ENCODE measurements at regions not wholly inside any gene's neighbourhood (a gene's known extent, or its start where the extent isn't known, plus 50 kb on each side); places are given as distances from the start of the nearest gene placed in this dataset.

DNA sequence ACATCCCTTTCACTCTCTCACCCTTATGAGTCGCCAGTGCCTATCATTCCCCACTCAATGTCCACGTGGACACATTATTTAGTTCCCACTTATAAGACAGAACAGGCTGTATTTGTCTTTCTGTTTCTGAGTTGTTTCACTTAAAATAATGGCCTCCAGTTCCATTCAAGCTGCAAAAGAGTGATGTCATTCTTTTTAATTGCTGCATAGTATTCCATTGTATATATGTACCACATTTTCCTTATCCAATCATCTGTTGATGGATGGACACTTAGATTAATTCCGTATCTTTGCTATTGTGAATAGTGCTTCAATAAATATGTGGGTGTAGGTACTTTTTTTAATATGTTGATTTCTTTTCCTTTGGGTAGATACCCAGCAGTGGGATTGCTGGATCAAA is 79.1 kb downstream of the ZNF365 start:
- no peak overlapping the region for H3K4me3 ChIP-seq (replicated peaks; ENCODE audit: low read depth, low read length)
- DNase-seq (ENCODE audit: low read depth): no peak
- TF ChIP-seq, protein P1, sequence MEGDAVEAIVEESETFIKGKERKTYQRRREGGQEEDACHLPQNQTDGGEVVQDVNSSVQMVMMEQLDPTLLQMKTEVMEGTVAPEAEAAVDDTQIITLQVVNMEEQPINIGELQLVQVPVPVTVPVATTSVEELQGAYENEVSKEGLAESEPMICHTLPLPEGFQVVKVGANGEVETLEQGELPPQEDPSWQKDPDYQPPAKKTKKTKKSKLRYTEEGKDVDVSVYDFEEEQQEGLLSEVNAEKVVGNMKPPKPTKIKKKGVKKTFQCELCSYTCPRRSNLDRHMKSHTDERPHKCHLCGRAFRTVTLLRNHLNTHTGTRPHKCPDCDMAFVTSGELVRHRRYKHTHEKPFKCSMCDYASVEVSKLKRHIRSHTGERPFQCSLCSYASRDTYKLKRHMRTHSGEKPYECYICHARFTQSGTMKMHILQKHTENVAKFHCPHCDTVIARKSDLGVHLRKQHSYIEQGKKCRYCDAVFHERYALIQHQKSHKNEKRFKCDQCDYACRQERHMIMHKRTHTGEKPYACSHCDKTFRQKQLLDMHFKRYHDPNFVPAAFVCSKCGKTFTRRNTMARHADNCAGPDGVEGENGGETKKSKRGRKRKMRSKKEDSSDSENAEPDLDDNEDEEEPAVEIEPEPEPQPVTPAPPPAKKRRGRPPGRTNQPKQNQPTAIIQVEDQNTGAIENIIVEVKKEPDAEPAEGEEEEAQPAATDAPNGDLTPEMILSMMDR (IDR thresholded peaks at IDR 0.05; ENCODE audit: low read length, missing control alignments): no peak

DNA sequence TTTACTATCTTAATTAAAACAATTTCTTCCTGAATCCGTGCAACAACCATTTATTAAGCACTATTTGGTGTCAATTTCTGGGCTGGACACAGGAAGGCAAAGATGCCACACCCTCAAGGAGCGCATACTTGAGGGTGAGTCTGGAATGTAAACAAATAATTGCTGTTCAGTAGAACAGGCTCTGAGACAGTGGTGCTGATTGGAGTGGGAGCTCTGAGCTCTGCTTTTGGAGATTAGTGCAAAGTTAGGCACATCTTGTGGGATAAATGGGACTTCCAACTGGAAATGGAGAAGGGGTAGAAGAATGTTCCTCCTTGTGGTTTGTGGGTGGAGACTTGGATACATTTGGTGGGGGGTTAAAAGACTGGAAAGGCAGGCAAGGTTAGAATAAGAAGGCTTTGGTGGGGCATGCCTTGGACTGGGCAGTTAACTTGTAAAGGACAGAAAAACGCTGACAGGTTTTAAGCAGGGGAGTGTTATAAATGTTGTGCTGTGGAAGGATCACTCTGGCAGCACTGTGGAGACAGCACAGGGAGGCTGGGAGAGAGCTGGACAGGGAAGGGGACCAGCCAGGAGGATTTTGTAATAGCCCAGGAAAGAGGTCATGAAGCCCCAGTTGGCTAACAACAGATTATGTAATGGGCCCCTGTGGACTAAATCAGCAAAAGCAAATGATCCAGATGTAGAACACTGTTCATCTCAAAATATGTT is 80.7 kb downstream of the ZNF365 start:
- peak; percentile 62 for DNase-seq (ENCODE audit: low read depth)
- TF ChIP-seq, protein P1 (IDR thresholded peaks at IDR 0.05; ENCODE audit: low read length, missing control alignments): no peak
- no peak overlapping the region for H3K4me3 ChIP-seq (replicated peaks; ENCODE audit: low read depth, low read length)

DNA sequence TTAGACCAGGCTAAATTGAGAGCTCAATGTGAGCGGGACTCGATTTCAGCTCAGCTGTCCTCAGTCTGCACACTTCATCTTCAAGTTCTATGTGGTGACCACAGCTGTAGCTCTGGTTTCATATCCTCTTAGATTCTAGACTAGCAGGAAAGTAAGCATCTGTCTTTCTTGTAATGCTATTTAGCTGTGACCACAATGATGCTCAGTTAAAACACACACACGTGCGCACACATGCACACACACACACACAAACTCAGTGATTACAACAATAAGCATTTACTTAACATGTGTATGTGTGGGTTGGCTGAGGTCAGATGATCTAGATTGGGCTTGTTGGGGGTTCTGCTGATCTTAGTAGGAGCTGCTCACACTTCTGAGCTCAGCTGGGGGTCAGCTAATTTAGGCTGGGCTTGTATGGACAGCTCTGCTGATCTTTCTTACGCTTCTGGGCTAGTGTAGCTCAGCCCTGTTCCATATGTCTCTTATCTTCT is 82.5 kb downstream of the ZNF365 start:
- DNase-seq (ENCODE audit: low read depth): no peak
- no peak overlapping the region for H3K4me3 ChIP-seq (replicated peaks; ENCODE audit: low read depth, low read length)
- TF ChIP-seq, protein P1 (IDR thresholded peaks at IDR 0.05; ENCODE audit: low read length, missing control alignments): no peak

DNA sequence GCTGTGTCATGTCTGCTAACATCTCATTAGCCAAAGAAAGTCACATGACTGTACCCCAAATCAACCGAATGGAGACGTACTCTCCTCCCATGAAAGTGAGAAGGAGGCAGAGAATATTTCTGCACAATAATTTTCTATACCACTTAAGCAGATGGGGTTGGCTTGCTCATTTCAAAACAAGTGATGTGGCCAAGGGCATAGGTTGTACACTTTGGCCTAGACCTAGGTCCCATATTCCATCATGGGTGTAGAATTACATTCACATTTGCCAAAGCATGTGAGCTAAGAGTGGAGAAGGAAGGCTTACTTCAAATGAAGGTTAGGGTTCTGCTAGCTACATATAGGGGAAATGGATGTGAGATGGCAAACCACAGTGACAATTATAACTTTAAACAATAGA is 83.0 kb downstream of the ZNF365 start:
- no peak overlapping the region for H3K4me3 ChIP-seq (replicated peaks; ENCODE audit: low read depth, low read length)
- TF ChIP-seq, protein P1 (IDR thresholded peaks at IDR 0.05; ENCODE audit: low read length, missing control alignments): no peak
- DNase-seq (ENCODE audit: low read depth): no peak

DNA sequence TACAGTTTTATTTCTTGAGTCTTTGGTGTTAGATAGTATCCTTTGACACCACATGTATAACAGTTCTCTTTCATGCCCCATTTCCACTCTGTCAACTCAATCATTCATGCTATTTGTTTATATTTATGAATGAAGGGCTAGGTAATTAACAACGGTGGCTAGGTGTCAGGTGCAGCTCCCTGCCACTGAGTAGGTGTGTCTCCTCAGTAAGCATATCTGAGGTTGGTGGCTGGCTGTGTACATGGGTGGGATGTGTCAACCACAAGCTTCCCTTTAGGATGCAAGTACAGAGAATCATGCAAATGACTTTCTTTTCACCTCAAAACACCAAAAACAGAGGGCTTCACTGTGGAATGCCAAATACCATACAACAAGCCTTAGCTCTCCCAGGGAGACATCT is 83.4 kb downstream of the ZNF365 start:
- TF ChIP-seq, protein P1 (IDR thresholded peaks at IDR 0.05; ENCODE audit: low read length, missing control alignments): no peak
- no peak for DNase-seq (ENCODE audit: low read depth)
- H3K4me3 ChIP-seq (replicated peaks; ENCODE audit: low read depth, low read length): no peak overlapping the region

DNA sequence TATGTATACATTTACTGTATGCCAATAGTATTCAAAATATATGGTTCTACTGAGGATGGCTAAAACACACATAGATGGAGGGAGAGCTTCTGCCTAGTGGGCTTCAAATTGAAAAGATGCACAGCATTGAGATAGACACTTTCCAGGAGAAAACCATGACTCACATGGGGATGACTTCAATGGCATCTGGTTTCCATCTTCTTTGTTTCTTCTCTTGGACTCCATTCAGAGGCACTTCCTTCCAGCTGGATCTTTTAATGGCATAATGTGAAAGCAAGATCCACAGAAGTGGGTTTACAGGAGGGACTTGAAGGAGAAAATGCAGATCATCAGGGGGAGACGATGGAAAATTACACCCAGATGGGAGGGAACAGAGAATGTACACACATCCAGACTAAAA is 84.9 kb downstream of the ZNF365 start:
- DNase-seq (ENCODE audit: low read depth): peak; percentile 86
- TF ChIP-seq, protein P1 (IDR thresholded peaks at IDR 0.05; ENCODE audit: low read length, missing control alignments): no peak
- no peak overlapping the region for H3K4me3 ChIP-seq (replicated peaks; ENCODE audit: low read depth, low read length)

DNA sequence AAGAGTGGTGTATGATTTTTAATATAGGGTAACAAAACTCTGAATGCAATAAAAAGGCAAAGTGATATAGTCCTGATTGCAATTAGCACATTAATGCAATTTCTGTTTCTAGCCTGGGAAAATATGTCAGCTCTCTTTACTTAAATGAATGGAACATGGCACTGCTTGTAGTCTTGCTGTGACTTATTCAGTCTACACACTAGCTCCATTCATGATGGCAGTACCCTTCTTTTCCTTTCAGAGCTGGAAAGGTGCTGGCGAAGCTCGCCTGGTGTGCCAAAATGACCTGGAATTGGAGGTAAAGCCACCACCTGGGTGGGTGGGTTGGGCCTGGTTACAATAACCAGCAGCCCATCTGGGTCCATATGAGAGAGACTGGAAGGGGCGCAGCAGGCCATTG is 85.3 kb downstream of the ZNF365 start:
- H3K4me3 ChIP-seq (replicated peaks; ENCODE audit: low read depth, low read length): no peak overlapping the region
- DNase-seq (ENCODE audit: low read depth): no peak
- TF ChIP-seq, protein P1 (IDR thresholded peaks at IDR 0.05; ENCODE audit: low read length, missing control alignments): no peak
